Neural cell (in vitro differentiated cells): ENCODE measurements at regions not wholly inside any gene's neighbourhood (a gene's known extent, or its start where the extent isn't known, plus 50 kb on each side); places are given as distances from the start of the nearest gene placed in this dataset.

Source experiments
- H2AFZ ChIP-seq: fragments of 200-600, 300-800 bp; sonication (generic), shearing (Covaris generic); 2 replicates; pipeline ENCODE4 v1.6.0; 2014; ENCODE audit warnings: low read depth, mild to moderate bottlenecking, antibody characterized with exemption, low read length, moderate library complexity
- H3F3A ChIP-seq: fragments of 200-600 bp; shearing (Covaris generic); 2 replicates; pipeline ENCODE4 v1.6.1; 2016; ENCODE audit warnings: mild to moderate bottlenecking, moderate library complexity, mixed read lengths, antibody characterized with exemption, low read length; ENCODE audit not compliant: insufficient read depth, poor library complexity, severe bottlenecking
- H3K27ac ChIP-seq: fragments of 200-600, 300-800 bp; sonication (generic), shearing (Covaris generic); 2 replicates; pipeline ENCODE4 v1.5.1; 2014; ENCODE audit warnings: mild to moderate bottlenecking, low read length, moderate library complexity
- H3K27me3 ChIP-seq: fragments of 300-800, 200-600 bp; sonication (generic), shearing (Covaris generic); 2 replicates; pipeline ENCODE4 v1.6.0; 2014; ENCODE audit warnings: mild to moderate bottlenecking, low read depth, low read length, moderate library complexity; ENCODE audit not compliant: insufficient read depth
- H3K36me3 ChIP-seq: fragments of 300-800, 200-600 bp; sonication (generic), shearing (Covaris generic); 2 replicates; pipeline ENCODE4 v1.5.1; 2014; ENCODE audit warnings: mild to moderate bottlenecking, antibody characterized with exemption, low read length, moderate library complexity; ENCODE audit not compliant: insufficient read depth
- H3K4me2 ChIP-seq: fragments of 300-800, 200-600 bp; sonication (generic), shearing (Covaris generic); 2 replicates; pipeline ENCODE4 v1.6.0; 2014; ENCODE audit warnings: mild to moderate bottlenecking, low read length
- H3K4me3 ChIP-seq: fragments of 300-800, 200-600 bp; sonication (generic), shearing (Covaris generic); 2 replicates; pipeline ENCODE4 v1.5.1; 2014; ENCODE audit warnings: mild to moderate bottlenecking, low read length, moderate library complexity
- H3K79me2 ChIP-seq: fragments of 200-600 bp; shearing (Covaris generic); replicated peaks from 2 replicates; pipeline ENCODE4 v1.6.0; 2014; ENCODE audit warnings: mild to moderate bottlenecking, low read length, moderate library complexity; ENCODE audit not compliant: insufficient read depth
- H3K9ac ChIP-seq: fragments of 300-800, 200-600 bp; sonication (generic), shearing (Covaris generic); 2 replicates; pipeline ENCODE4 v1.6.1; 2016; ENCODE audit warnings: mild to moderate bottlenecking, low read length, mixed read lengths
- H3K9me2 ChIP-seq: fragments of 200-600 bp; shearing (Covaris generic); 2 replicates; pipeline ENCODE4 v1.6.1; 2016; ENCODE audit warnings: mild to moderate bottlenecking, low read length, mixed read lengths; ENCODE audit not compliant: insufficient read depth
- H3K9me3 ChIP-seq: fragments of 200-600, 300-800 bp; sonication (generic), shearing (Covaris generic); 2 replicates; pipeline ENCODE4 v1.6.1; 2016; ENCODE audit warnings: mild to moderate bottlenecking, mixed run types, low read length, moderate library complexity, mixed read lengths
- H4K20me1 ChIP-seq: fragments of 200-600 bp; shearing (Covaris generic); 2 replicates; pipeline ENCODE4 v1.6.1; 2016; ENCODE audit warnings: mild to moderate bottlenecking, mixed run types; ENCODE audit not compliant: insufficient read depth
- EP300 ChIP-seq: fragments of 450-650 bp; conservative IDR thresholded peaks from 2 replicates; pipeline ENCODE4 v1.6.1; 2014; ENCODE audit warnings: antibody characterized with exemption, mild to moderate bottlenecking, moderate library complexity; ENCODE audit not compliant: poor library complexity, severe bottlenecking
- EZH2 ChIP-seq: fragments of 200-600, 300-800 bp; shearing (Covaris generic), sonication (generic); IDR thresholded peaks from 2 replicates; pipeline ENCODE4 v1.6.1; 2014; ENCODE audit warnings: antibody characterized with exemption, low read length, borderline replicate concordance, mild to moderate bottlenecking; ENCODE audit not compliant: insufficient read depth, poor library complexity, severe bottlenecking
- MXI1 ChIP-seq: fragments of 450-650 bp; conservative IDR thresholded peaks from 2 replicates; pipeline ENCODE4 v1.6.1; 2014; ENCODE audit warnings: antibody characterized with exemption, mild to moderate bottlenecking; ENCODE audit not compliant: poor library complexity, severe bottlenecking
- POLR2AphosphoS5 ChIP-seq: IDR thresholded peaks from 2 replicates; pipeline ENCODE4 v1.6.1; 2012
- RAD21 ChIP-seq: fragments of 450-650 bp; conservative IDR thresholded peaks from 2 replicates; pipeline ENCODE4 v1.6.1; 2014; ENCODE audit warnings: antibody characterized with exemption, mild to moderate bottlenecking, moderate library complexity
- SMC3 ChIP-seq: fragments of 450-650 bp; conservative IDR thresholded peaks from 2 replicates; pipeline ENCODE4 v1.6.1; 2014; ENCODE audit warnings: antibody characterized with exemption, mild to moderate bottlenecking, moderate library complexity; ENCODE audit not compliant: poor library complexity
- TAF1 ChIP-seq: IDR thresholded peaks from 2 replicates; pipeline ENCODE4 v1.6.1; 2012; ENCODE audit warnings: low read depth
- TF ChIP-seq, protein P1 (sequence below): IDR thresholded peaks from 2 replicates; pipeline ENCODE4 v1.6.1; 2012; ENCODE audit warnings: borderline replicate concordance
- TF ChIP-seq, protein P2 (sequence below): fragments of 450-650 bp; IDR thresholded peaks from 2 replicates; pipeline ENCODE4 v1.5.1; 2014; ENCODE audit warnings: antibody characterized with exemption, mild to moderate bottlenecking, moderate library complexity; ENCODE audit not compliant: poor library complexity, severe bottlenecking

DNA sequence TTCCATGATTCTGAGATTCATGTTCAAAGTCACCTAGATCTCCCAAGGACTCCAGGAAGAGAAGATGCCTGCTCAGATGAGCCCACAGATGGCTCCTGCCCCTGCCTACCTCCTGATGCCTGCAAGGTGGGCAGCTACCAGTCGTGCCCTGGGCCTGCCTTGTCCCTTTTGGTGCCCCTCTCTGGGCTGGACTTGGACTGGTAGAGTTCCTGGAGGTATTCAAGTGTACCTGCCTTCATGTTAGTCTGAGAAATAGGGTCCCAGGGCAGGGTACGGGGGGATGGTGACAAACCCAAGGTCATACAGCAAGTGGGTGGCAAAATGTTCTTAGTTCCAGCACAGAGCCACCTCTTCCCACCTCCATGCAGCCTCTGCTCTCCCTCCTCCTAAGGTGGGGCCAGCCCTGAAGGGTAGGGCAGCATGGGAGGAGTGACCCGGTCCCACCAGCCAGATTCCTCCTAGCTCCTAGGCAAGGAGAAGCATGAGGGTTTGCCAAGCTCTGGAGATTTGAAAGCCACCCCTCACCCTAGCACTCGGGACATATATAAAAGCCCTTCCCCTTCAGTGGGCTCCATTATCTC is 80.8 kb upstream of the UNC5B start:
- no peak overlapping the region for H3K9ac ChIP-seq
- TF ChIP-seq, protein P1, sequence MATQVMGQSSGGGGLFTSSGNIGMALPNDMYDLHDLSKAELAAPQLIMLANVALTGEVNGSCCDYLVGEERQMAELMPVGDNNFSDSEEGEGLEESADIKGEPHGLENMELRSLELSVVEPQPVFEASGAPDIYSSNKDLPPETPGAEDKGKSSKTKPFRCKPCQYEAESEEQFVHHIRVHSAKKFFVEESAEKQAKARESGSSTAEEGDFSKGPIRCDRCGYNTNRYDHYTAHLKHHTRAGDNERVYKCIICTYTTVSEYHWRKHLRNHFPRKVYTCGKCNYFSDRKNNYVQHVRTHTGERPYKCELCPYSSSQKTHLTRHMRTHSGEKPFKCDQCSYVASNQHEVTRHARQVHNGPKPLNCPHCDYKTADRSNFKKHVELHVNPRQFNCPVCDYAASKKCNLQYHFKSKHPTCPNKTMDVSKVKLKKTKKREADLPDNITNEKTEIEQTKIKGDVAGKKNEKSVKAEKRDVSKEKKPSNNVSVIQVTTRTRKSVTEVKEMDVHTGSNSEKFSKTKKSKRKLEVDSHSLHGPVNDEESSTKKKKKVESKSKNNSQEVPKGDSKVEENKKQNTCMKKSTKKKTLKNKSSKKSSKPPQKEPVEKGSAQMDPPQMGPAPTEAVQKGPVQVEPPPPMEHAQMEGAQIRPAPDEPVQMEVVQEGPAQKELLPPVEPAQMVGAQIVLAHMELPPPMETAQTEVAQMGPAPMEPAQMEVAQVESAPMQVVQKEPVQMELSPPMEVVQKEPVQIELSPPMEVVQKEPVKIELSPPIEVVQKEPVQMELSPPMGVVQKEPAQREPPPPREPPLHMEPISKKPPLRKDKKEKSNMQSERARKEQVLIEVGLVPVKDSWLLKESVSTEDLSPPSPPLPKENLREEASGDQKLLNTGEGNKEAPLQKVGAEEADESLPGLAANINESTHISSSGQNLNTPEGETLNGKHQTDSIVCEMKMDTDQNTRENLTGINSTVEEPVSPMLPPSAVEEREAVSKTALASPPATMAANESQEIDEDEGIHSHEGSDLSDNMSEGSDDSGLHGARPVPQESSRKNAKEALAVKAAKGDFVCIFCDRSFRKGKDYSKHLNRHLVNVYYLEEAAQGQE = no peak
- TF ChIP-seq EP300 = no peak
- TF ChIP-seq TAF1 = no peak
- TF ChIP-seq MXI1 = no peak
- TF ChIP-seq, protein P2, sequence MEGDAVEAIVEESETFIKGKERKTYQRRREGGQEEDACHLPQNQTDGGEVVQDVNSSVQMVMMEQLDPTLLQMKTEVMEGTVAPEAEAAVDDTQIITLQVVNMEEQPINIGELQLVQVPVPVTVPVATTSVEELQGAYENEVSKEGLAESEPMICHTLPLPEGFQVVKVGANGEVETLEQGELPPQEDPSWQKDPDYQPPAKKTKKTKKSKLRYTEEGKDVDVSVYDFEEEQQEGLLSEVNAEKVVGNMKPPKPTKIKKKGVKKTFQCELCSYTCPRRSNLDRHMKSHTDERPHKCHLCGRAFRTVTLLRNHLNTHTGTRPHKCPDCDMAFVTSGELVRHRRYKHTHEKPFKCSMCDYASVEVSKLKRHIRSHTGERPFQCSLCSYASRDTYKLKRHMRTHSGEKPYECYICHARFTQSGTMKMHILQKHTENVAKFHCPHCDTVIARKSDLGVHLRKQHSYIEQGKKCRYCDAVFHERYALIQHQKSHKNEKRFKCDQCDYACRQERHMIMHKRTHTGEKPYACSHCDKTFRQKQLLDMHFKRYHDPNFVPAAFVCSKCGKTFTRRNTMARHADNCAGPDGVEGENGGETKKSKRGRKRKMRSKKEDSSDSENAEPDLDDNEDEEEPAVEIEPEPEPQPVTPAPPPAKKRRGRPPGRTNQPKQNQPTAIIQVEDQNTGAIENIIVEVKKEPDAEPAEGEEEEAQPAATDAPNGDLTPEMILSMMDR = no peak
- TF ChIP-seq RAD21 = no peak
- TF ChIP-seq SMC3 = no peak
- no peak for TF ChIP-seq POLR2AphosphoS5
- TF ChIP-seq EZH2 = no peak
- no peaks in the 10 kb centered on the region for H3K9me3 ChIP-seq
- H2AFZ ChIP-seq = no peak overlapping the region
- no peaks in the 10 kb centered on the region for H3K9me2 ChIP-seq
- H3K27me3 ChIP-seq = no peaks in the 10 kb centered on the region
- no peaks in the 10 kb centered on the region for H3F3A ChIP-seq
- H3K27ac ChIP-seq = no peak overlapping the region
- H3K4me3 ChIP-seq = no peak overlapping the region
- no peaks in the 10 kb centered on the region for H4K20me1 ChIP-seq
- H3K4me2 ChIP-seq = no peak overlapping the region
- H3K36me3 ChIP-seq = no peaks in the 10 kb centered on the region
- no peaks in the 10 kb centered on the region for H3K79me2 ChIP-seq

DNA sequence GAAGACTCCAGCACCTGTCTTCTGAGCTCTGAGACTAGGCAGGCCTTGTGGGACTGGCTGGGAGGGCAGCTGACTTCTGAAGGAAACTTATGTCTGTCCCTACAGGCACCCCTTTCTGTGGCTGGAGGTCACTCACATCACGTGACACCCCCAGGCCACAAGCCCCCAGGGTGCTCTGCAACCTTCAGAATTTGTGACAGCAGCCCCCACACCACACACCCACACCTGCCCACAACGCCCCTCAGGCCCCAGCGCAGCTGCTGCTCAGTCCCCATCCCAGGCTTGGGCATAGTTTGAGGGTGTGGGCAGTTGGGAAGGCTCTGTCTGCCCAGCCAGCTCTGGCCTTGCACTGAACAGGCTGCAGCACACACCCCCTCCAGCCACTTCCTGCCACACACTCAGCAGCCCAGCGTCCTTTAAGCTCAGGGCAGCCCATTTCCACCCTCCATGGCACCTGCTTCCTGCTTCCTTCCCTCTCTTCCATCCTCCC is 80.0 kb upstream of the UNC5B start:
- Histone ChIP-seq H3K4me2 (no peak overlapping the region), H3K4me3 (no peak overlapping the region), H3K79me2 (no peaks in the 10 kb centered on the region), H3F3A (no peaks in the 10 kb centered on the region), H2AFZ (no peak overlapping the region), H3K9ac (no peak overlapping the region), H4K20me1 (no peaks in the 10 kb centered on the region), H3K9me2 (no peaks in the 10 kb centered on the region), H3K27ac (no peak overlapping the region), H3K9me3 (no peaks in the 10 kb centered on the region), H3K36me3 (no peaks in the 10 kb centered on the region), H3K27me3 (no peaks in the 10 kb centered on the region)
- no peak for TF ChIP-seq RAD21
- no peak for TF ChIP-seq MXI1
- TF ChIP-seq EZH2 = no peak
- TF ChIP-seq TAF1 = no peak
- TF ChIP-seq POLR2AphosphoS5 = no peak
- no peak for TF ChIP-seq SMC3
- no peak for TF ChIP-seq EP300
- TF ChIP-seq, protein P2 = no peak
- TF ChIP-seq, protein P1 = no peak
